ENCODE measurements at regions not wholly inside any gene's neighbourhood (a gene's known extent, or its start where the extent isn't known, plus 50 kb on each side); places are given as distances from the start of the nearest gene placed in this dataset.

DNA sequence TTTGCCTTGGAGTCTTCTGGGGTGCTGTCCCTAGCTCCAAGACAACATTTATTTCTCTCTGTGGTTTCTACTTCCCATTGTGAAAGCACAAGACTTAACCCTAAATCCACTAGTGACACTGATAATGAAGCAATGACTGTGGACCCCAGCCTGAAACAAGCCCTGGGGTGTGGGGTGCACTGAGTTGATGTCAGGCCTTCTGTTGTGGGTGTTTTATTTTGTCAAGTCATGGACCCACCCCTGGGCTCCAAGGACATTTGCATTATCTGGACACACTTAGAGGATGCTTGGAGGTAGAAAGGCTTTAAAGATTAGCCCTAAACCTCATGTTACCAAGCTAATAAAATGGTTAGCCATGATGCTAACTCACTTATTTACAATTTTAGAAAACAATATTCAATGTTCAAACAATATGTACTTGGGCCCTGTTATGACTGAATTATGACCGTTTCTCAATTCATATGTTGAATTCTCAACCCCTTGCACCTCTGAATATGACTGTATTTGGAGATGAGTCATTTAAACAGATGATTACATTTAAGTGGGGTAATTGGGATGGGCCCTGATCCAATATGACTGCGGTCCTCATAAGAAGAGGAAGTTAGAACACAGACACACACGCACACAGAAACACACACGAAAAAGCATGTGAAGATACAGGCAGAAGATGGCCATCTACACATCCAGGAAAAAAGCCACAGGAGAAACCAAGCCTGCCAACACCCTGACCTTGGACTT, 137.2 kb upstream of the IGFBP3 start:
- no peak overlapping the region for H3K4me2 ChIP-seq (replicated peaks; ENCODE audit: low read depth, low read length, poor library complexity, severe bottlenecking)
- no peaks in the 10 kb centered on the region for H3K4me1 ChIP-seq (ENCODE audit: control insufficient read depth in 2 of 2, insufficient read depth in 2 of 2, low read length in 2 of 2)
- H3K4me3 ChIP-seq (ENCODE audit: control extremely low read depth in 1 of 5, extremely low read depth in 1 of 5, insufficient read depth in 1 of 5, low read depth in 2 of 5, low read length in 4 of 5) = no peak overlapping the region
- TF ChIP-seq, protein P1, sequence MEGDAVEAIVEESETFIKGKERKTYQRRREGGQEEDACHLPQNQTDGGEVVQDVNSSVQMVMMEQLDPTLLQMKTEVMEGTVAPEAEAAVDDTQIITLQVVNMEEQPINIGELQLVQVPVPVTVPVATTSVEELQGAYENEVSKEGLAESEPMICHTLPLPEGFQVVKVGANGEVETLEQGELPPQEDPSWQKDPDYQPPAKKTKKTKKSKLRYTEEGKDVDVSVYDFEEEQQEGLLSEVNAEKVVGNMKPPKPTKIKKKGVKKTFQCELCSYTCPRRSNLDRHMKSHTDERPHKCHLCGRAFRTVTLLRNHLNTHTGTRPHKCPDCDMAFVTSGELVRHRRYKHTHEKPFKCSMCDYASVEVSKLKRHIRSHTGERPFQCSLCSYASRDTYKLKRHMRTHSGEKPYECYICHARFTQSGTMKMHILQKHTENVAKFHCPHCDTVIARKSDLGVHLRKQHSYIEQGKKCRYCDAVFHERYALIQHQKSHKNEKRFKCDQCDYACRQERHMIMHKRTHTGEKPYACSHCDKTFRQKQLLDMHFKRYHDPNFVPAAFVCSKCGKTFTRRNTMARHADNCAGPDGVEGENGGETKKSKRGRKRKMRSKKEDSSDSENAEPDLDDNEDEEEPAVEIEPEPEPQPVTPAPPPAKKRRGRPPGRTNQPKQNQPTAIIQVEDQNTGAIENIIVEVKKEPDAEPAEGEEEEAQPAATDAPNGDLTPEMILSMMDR (IDR thresholded peaks at IDR 0.05) = no peak
- no peak for TF ChIP-seq EZH2 (IDR thresholded peaks at IDR 0.05; ENCODE audit: borderline replicate concordance, insufficient read depth, low read depth, low read length, poor library complexity, severe bottlenecking)
- Mint-ChIP-seq H3K27me3 (no peaks in the 10 kb centered on the region), H3K9me3 (ENCODE audit: insufficient read depth) (no peaks in the 10 kb centered on the region), H3K4me1 (no peaks in the 10 kb centered on the region), H3K27ac (no peak overlapping the region), H3K4me3 (no peak overlapping the region)
- H3K79me2 ChIP-seq (ENCODE audit: control insufficient read depth, insufficient read depth, low read length) = no peaks in the 10 kb centered on the region
- peaks cover 0 to 8% (median 0%) of the 10 kb centered on the region in 3 donors for H3K9me3 ChIP-seq (ENCODE audit: control extremely low read depth in 1 of 3, control insufficient read depth in 2 of 3, insufficient read depth in 1 of 3, low read length in 2 of 3)
- H3K27ac ChIP-seq (ENCODE audit: low read length in 2 of 2) = no peak overlapping the region
- POLR2A ChIA-PET = no interaction called here
- no peak overlapping the region for H3K9ac ChIP-seq (ENCODE audit: low read length)
- WGBS (ENCODE audit: insufficient coverage) = 76% methylated on average over 2 of the region's 4 CpGs
- no peaks in the 10 kb centered on the region for H3K27me3 ChIP-seq (replicated peaks in 1 of 4; ENCODE audit: control extremely low read depth in 1 of 4, control insufficient read depth in 3 of 4, insufficient read depth in 4 of 4, low read length in 3 of 4)
- ATAC-seq (ENCODE audit: low read depth) = no peak
- H3K36me3 ChIP-seq (replicated peaks in 1 of 2; ENCODE audit: control extremely low read depth in 1 of 2, control insufficient read depth in 1 of 2, extremely low read depth in 1 of 2, insufficient read depth in 2 of 2, low read length in 1 of 2) = no peaks in the 10 kb centered on the region
- intact Hi-C loops (cut with micrococcal nuclease) = no loop called here
- no peaks in the 10 kb centered on the region for H4K20me1 ChIP-seq (ENCODE audit: control insufficient read depth, insufficient read depth, low read length, poor library complexity, severe bottlenecking)
- CTCF ChIA-PET = no interaction called here
- no peak for DNase-seq
- no peak overlapping the region for H2AFZ ChIP-seq (ENCODE audit: insufficient read depth, low read depth, low read length, poor library complexity, severe bottlenecking)

DNA sequence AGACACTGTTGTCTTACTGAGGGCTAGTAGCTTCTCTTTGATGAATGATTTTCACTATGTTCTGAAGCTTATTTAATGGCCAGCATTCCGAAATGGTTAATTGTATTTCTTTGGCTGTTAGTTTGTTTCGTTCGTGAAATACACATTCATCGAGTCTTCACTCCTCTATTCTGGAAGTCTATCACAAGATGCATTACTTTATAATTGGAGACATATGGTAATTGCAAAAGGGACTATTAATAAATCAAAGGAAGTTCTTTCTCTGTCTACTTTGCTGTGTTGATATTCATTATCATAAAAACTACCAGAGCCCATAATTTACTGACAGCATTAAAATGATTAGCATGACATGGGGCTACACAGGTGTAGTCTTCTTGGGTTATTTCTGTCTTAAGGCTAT, 133.8 kb upstream of the IGFBP3 start:
- POLR2A ChIA-PET = no interaction called here
- CTCF ChIA-PET = no interaction called here
- intact Hi-C loops (cut with micrococcal nuclease) = no loop called here

More for the DNA sequence above, 133.8 kb upstream of the IGFBP3 start:
- Mint-ChIP-seq H3K4me1 (no peaks in the 10 kb centered on the region), H3K27ac (no peak overlapping the region), H3K4me3 (no peak overlapping the region), H3K9me3 (ENCODE audit: insufficient read depth) (no peaks in the 10 kb centered on the region), H3K27me3 (no peaks in the 10 kb centered on the region)
- no peak overlapping the region for H3K9ac ChIP-seq (ENCODE audit: low read length)
- ATAC-seq (ENCODE audit: low read depth) (no peak), DNase-seq (no peak)
- no peak overlapping the region for H3K4me3 ChIP-seq (ENCODE audit: control extremely low read depth in 1 of 5, extremely low read depth in 1 of 5, insufficient read depth in 1 of 5, low read depth in 2 of 5, low read length in 4 of 5)
- TF ChIP-seq EZH2 (IDR thresholded peaks at IDR 0.05; ENCODE audit: borderline replicate concordance, insufficient read depth, low read depth, low read length, poor library complexity, severe bottlenecking) = no peak
- TF ChIP-seq, protein P1 (IDR thresholded peaks at IDR 0.05) = no peak
- no CpG with 5 or more reads among the region's 4 CpGs for WGBS (ENCODE audit: insufficient coverage)
- no peaks in the 10 kb centered on the region for H3K79me2 ChIP-seq (ENCODE audit: control insufficient read depth, insufficient read depth, low read length)
- H4K20me1 ChIP-seq (ENCODE audit: control insufficient read depth, insufficient read depth, low read length, poor library complexity, severe bottlenecking) = no peaks in the 10 kb centered on the region
- no peak overlapping the region for H3K27ac ChIP-seq (ENCODE audit: low read length in 2 of 2)
- H3K4me2 ChIP-seq (replicated peaks; ENCODE audit: low read depth, low read length, poor library complexity, severe bottlenecking) = no peak overlapping the region
- no peaks in the 10 kb centered on the region for H3K27me3 ChIP-seq (replicated peaks in 1 of 4; ENCODE audit: control extremely low read depth in 1 of 4, control insufficient read depth in 3 of 4, insufficient read depth in 4 of 4, low read length in 3 of 4)
- peaks cover 0 to 8% (median 0%) of the 10 kb centered on the region in 3 donors for H3K9me3 ChIP-seq (ENCODE audit: control extremely low read depth in 1 of 3, control insufficient read depth in 2 of 3, insufficient read depth in 1 of 3, low read length in 2 of 3)
- H3K4me1 ChIP-seq (ENCODE audit: control insufficient read depth in 2 of 2, insufficient read depth in 2 of 2, low read length in 2 of 2) = no peaks in the 10 kb centered on the region
- no peaks in the 10 kb centered on the region for H3K36me3 ChIP-seq (replicated peaks in 1 of 2; ENCODE audit: control extremely low read depth in 1 of 2, control insufficient read depth in 1 of 2, extremely low read depth in 1 of 2, insufficient read depth in 2 of 2, low read length in 1 of 2)
- H2AFZ ChIP-seq (ENCODE audit: insufficient read depth, low read depth, low read length, poor library complexity, severe bottlenecking) = no peak overlapping the region
